Erythroblast (primary cell): ENCODE measurements at regions not wholly inside any gene's neighbourhood (a gene's known extent, or its start where the extent isn't known, plus 50 kb on each side); places are given as distances from the start of the nearest gene placed in this dataset.

Experiments
- GATA1 ChIP-seq: IDR thresholded peaks from 2 replicates; pipeline ENCODE4 v1.6.1; 2011; ENCODE audit warnings: low read depth, mild to moderate bottlenecking, control low read depth, low read length, moderate library complexity
- POLR2A ChIP-seq: IDR thresholded peaks from 2 replicates; pipeline ENCODE4 v1.6.1; 2011; ENCODE audit warnings: mild to moderate bottlenecking, low read length

DNA sequence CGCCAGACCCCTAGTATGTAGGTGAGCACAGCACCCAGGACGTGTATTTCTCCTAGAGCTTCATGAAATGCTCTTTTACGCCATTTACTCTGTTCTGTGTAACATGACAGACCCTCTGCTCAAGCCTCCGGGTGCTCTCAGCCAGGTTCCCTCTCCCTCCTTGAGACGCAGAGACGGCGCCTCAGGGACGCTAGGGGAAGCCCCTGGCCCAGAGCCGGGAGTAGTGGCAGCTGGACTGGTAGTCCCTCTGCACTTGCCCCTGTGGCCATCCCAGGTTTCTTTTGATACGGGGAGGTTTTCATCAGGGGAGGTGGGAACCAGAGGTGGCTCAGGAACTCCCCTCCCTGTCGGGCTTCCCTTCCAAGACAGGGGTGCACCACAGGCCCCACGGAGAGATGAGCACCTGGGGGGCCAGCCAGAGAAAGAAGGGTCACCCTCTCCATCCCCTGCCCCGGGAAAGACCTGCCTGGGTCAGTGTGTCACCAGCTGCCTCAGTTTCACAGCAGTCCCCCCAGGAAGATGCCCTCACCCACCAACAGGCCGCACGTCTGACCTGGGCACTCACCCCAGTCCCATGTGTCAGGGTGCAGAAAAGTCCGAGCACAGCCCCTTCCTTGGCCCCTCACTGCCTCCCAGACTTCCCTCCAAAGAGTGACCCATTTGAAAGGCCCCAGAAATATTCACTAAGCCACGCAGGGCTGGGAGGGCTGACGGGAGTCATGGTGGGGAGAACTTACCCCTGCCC lies 58.1 kb upstream of the AFDN start:
- TF ChIP-seq POLR2A (no peak), GATA1 (no peak)
